DOHH2 (cell line): ENCODE measurements at regions not wholly inside any gene's neighbourhood (a gene's known extent, or its start where the extent isn't known, plus 50 kb on each side); places are given as distances from the start of the nearest gene placed in this dataset.

ENCODE experiments used
- EZH2phosphoT487 ChIP-seq: fragments of 200-600 bp; sonication (generic); IDR thresholded peaks from 2 replicates; pipeline ENCODE4 v1.6.1; 2017; ENCODE audit warnings: borderline replicate concordance, mild to moderate bottlenecking, antibody characterized with exemption, low read length, moderate library complexity, mixed read lengths
- TF ChIP-seq, protein P1 (sequence below): fragments of 200-600 bp; sonication (generic); IDR thresholded peaks from one replicate; pipeline ENCODE4 v1.5.1; 2014; ENCODE audit warnings: antibody characterized with exemption, mild to moderate bottlenecking, low read depth, low read length; ENCODE audit not compliant: poor library complexity, severe bottlenecking

DNA sequence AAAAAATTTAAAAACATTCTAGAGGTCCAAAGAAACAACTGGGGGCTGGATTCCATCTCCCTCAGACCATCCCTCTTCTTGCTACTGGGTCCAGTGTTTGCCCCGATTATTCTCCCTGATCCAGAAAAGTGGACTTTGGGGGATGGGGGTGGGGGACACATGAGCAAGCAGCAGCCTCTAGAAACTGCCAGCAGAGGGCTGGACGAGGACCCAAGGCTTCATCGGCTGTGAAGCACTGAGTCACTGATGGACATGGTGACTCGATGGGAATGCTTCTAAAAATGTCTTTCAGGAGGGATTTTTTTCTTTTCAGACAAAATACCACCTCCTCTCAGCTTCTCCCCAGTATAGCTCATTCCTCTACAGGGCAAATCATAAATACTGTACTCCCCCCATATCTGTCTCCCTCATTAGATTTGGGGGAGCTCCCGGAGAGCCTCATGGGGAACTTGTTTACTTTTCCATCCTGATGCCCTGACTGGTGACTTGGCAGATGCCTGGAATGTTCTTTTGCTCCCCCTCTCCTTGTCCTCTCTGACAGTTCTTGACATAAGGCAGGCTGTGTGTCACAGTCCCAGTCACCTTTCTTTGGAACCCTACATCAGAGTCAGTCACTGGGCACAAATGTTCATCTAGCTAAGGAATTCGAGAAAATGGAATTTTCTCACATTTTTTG, 67.2 kb upstream of the STC2 start:
- TF ChIP-seq, protein P1, sequence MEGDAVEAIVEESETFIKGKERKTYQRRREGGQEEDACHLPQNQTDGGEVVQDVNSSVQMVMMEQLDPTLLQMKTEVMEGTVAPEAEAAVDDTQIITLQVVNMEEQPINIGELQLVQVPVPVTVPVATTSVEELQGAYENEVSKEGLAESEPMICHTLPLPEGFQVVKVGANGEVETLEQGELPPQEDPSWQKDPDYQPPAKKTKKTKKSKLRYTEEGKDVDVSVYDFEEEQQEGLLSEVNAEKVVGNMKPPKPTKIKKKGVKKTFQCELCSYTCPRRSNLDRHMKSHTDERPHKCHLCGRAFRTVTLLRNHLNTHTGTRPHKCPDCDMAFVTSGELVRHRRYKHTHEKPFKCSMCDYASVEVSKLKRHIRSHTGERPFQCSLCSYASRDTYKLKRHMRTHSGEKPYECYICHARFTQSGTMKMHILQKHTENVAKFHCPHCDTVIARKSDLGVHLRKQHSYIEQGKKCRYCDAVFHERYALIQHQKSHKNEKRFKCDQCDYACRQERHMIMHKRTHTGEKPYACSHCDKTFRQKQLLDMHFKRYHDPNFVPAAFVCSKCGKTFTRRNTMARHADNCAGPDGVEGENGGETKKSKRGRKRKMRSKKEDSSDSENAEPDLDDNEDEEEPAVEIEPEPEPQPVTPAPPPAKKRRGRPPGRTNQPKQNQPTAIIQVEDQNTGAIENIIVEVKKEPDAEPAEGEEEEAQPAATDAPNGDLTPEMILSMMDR: no peak
- TF ChIP-seq EZH2phosphoT487: no peak
